ENCODE measurements at regions not wholly inside any gene's neighbourhood (a gene's known extent, or its start where the extent isn't known, plus 50 kb on each side); places are given as distances from the start of the nearest gene placed in this dataset.

- peaks cover 0 to 2% of the 10 kb centered on the region in 2 experiments; a peak in 1 of 5 replicates for H3K9me3 Mint-ChIP-seq
- H3K27ac ChIP-seq (ENCODE audit: insufficient read length, low read depth, low read length), result no peak overlapping the region
- no peaks in the 10 kb centered on the region for H3K79me2 ChIP-seq (ENCODE audit: insufficient read depth, low read length)
- no peak for DNase-seq
- H3K27ac Mint-ChIP-seq, result no peak overlapping the region
- no peak overlapping the region for H3K4me2 ChIP-seq (ENCODE audit: insufficient read depth, insufficient read length, low read length)
- H2BK12ac ChIP-seq (ENCODE audit: insufficient read length, low read depth, low read length), result no peak overlapping the region
- no peak overlapping the region for H3K56ac ChIP-seq (ENCODE audit: insufficient read length, low read depth, low read length)
- no peak overlapping the region for H4K5ac ChIP-seq (ENCODE audit: insufficient read length, low read depth, low read length)
- H4K8ac ChIP-seq (replicated peaks; ENCODE audit: insufficient read length, low read depth, low read length), result no peak overlapping the region
- no peak overlapping the region for H3K9ac ChIP-seq (ENCODE audit: extremely low read depth, insufficient read length, low read length)
- H3K23me2 ChIP-seq (ENCODE audit: insufficient read length, low read depth, low read length, poor library complexity, severe bottlenecking), result no peaks in the 10 kb centered on the region
- no peaks in the 10 kb centered on the region for H3K9me3 ChIP-seq (ENCODE audit: control insufficient read depth, low read depth, low read length)
- H2BK15ac ChIP-seq (ENCODE audit: low read depth, low read length), result no peak overlapping the region
- H3K4me1 Mint-ChIP-seq, result no peaks in the 10 kb centered on the region
- H2AK5ac ChIP-seq (ENCODE audit: insufficient read length, low read length), result no peak overlapping the region
- no peak overlapping the region for H3K23ac ChIP-seq (ENCODE audit: insufficient read length, low read depth, low read length)
- H4K20me1 ChIP-seq (ENCODE audit: control insufficient read depth, insufficient read depth, insufficient read length), result no peaks in the 10 kb centered on the region
- no peak overlapping the region for H4K91ac ChIP-seq (ENCODE audit: insufficient read length, low read depth, low read length)
- H3K4ac ChIP-seq (ENCODE audit: low read depth, low read length), result no peak overlapping the region
- no peak overlapping the region for H2BK5ac ChIP-seq (ENCODE audit: insufficient read length, low read length)
- no peaks in the 10 kb centered on the region for H3K27me3 ChIP-seq (ENCODE audit: insufficient read depth, low read length)
- no peak overlapping the region for H3T11ph ChIP-seq (ENCODE audit: low read length)
- H3K27me3 Mint-ChIP-seq (ENCODE audit: low read depth), result no peaks in the 10 kb centered on the region
- no peaks in the 10 kb centered on the region for H3K4me1 ChIP-seq (ENCODE audit: insufficient read depth, low read length)
- no peak overlapping the region for H3K14ac ChIP-seq (ENCODE audit: insufficient read depth, low read length)
- H2AFZ ChIP-seq (ENCODE audit: low read length), result no peak overlapping the region
- WGBS (ENCODE audit: extremely low coverage, insufficient read length, low lambda C conversion rate), result no CpG with 5 or more reads among the region's 3 CpGs
- H2BK20ac ChIP-seq (ENCODE audit: low read depth, low read length, poor library complexity, severe bottlenecking), result no peak overlapping the region
- H3K4me3 Mint-ChIP-seq, result no peak overlapping the region
- H3K18ac ChIP-seq (ENCODE audit: insufficient read length, low read depth, low read length), result no peak overlapping the region
- H3K36me3 Mint-ChIP-seq (ENCODE audit: insufficient read depth in 1 of 3, low read depth in 3 of 3), result peaks cover 0 to 2% (median 0%) of the 10 kb centered on the region in 3 experiments; a peak in 1 of 7 replicates
- TF ChIP-seq, protein P1, sequence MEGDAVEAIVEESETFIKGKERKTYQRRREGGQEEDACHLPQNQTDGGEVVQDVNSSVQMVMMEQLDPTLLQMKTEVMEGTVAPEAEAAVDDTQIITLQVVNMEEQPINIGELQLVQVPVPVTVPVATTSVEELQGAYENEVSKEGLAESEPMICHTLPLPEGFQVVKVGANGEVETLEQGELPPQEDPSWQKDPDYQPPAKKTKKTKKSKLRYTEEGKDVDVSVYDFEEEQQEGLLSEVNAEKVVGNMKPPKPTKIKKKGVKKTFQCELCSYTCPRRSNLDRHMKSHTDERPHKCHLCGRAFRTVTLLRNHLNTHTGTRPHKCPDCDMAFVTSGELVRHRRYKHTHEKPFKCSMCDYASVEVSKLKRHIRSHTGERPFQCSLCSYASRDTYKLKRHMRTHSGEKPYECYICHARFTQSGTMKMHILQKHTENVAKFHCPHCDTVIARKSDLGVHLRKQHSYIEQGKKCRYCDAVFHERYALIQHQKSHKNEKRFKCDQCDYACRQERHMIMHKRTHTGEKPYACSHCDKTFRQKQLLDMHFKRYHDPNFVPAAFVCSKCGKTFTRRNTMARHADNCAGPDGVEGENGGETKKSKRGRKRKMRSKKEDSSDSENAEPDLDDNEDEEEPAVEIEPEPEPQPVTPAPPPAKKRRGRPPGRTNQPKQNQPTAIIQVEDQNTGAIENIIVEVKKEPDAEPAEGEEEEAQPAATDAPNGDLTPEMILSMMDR (conservative IDR thresholded peaks at IDR 0.05), result no peak
- no peaks in the 10 kb centered on the region for H3K79me1 ChIP-seq (ENCODE audit: insufficient read depth, low read depth, low read length, poor library complexity, severe bottlenecking)
- H2BK120ac ChIP-seq (ENCODE audit: low read depth, low read length, poor library complexity, severe bottlenecking), result no peak overlapping the region
Measured at GRCh38 chr1:163712321-163712720, 390.6 kb downstream of the NUF2 start.
